H1 (cell line): ENCODE measurements at regions not wholly inside any gene's neighbourhood (a gene's known extent, or its start where the extent isn't known, plus 50 kb on each side); places are given as distances from the start of the nearest gene placed in this dataset.
A peak's percentile ranks its signal among the peaks of the same experiment; 100 is the strongest.

ENCODE experiments used
- CTCF ChIA-PET: fragments of 300-600 bp; sonication (Branson Sonifier 250); formaldehyde crosslinking; loops from one replicate; lab custom pipeline; 2021; ENCODE audit not compliant: partially characterized antibody; lab: Charles Lee
- POLR2A ChIA-PET: fragments of 300-600 bp; sonication (Branson Sonifier 250); formaldehyde crosslinking; loops from one replicate; lab custom pipeline; 2021; ENCODE audit warnings: inconsistent platforms; ENCODE audit not compliant: partially characterized antibody; lab: Charles Lee
- DNase-seq, 2 experiments: peaks; one replicate each; pipeline versions ENCODE4 v3.0.0 to v3.0.0-alpha.2; 2010 to 2022; ENCODE audit warnings: low spot score in 2 of 2, low read depth in 1 of 2, mixed read lengths in 1 of 2
- FAIRE-seq: peaks from 2 replicates; lab custom pipeline; 2011; peaks lifted over from hg19 to GRCh38; lab: Jason Lieb, UNC
- H2AFZ ChIP-seq: 2 replicates; pipeline ENCODE4 v1.8.1; 2012; ENCODE audit warnings: low read length, inconsistent platforms
- H2AK5ac ChIP-seq: 2 replicates; pipeline ENCODE4 v1.6.1; 2013; ENCODE audit warnings: low read depth, low read length
- H2BK120ac ChIP-seq: replicated peaks from 2 replicates; pipeline ENCODE3; 2013; ENCODE audit warnings: low read depth, low read length, inconsistent platforms
- H2BK12ac ChIP-seq: 2 replicates; pipeline ENCODE4 v1.6.1; 2013; ENCODE audit warnings: low read depth, low read length
- H2BK15ac ChIP-seq: 2 replicates; pipeline ENCODE4 v1.6.1; 2013; ENCODE audit warnings: low read length
- H2BK20ac ChIP-seq: 2 replicates; pipeline ENCODE4 v1.6.1; 2013; ENCODE audit warnings: low read length
- H2BK5ac ChIP-seq: 2 replicates; pipeline ENCODE4 v1.6.1; 2013; ENCODE audit warnings: low read depth, low read length
- H3K14ac ChIP-seq: 2 replicates; pipeline ENCODE4 v1.6.1; 2013; ENCODE audit warnings: inconsistent platforms; ENCODE audit not compliant: insufficient read length
- H3K18ac ChIP-seq: 2 replicates; pipeline ENCODE4 v1.6.1; 2013; ENCODE audit warnings: low read length; ENCODE audit errors: extremely low read depth
- H3K23ac ChIP-seq: 2 replicates; pipeline ENCODE4 v1.6.1; 2013; ENCODE audit warnings: inconsistent platforms; ENCODE audit not compliant: insufficient read length
- H3K23me2 ChIP-seq: 2 replicates; pipeline ENCODE4 v1.6.1; 2013; ENCODE audit warnings: low read depth, low read length
- H3K27ac ChIP-seq: 2 replicates; pipeline ENCODE4 v1.6.1; 2011; ENCODE audit warnings: low read depth, low read length, inconsistent platforms
- H3K27me3 ChIP-seq, 4 experiments: replicated peaks in 1 of 4; 1 replicate in 1 of 4; 2 replicates in 3 of 4; pipeline versions ENCODE4 v1.6.1 to v1.8.1; 2011 to 2013; ENCODE audit warnings: low read length in 3 of 4, mild to moderate bottlenecking in 3 of 4, inconsistent platforms in 2 of 4, mixed read lengths in 2 of 4, moderate library complexity in 1 of 4; ENCODE audit not compliant: control insufficient read depth in 3 of 4, insufficient read depth in 3 of 4; ENCODE audit errors: extremely low read depth in 1 of 4
- H3K36me3 ChIP-seq, 4 experiments: 2 replicates each; pipeline versions ENCODE4 v1.6.1 to v1.8.1; 2011 to 2013; ENCODE audit warnings: mild to moderate bottlenecking in 4 of 4, low read length in 3 of 4, moderate library complexity in 2 of 4, control low read depth in 1 of 4, inconsistent platforms in 1 of 4; ENCODE audit not compliant: insufficient read depth in 4 of 4, control insufficient read depth in 2 of 4
- H3K4ac ChIP-seq: replicated peaks from 2 replicates; pipeline ENCODE3; 2013; ENCODE audit warnings: low read length, low read depth, mixed read lengths, inconsistent platforms; ENCODE audit not compliant: insufficient read length
- H3K4me1 ChIP-seq, 4 experiments: replicated peaks in 1 of 4; 1 replicate in 1 of 4; 2 replicates in 3 of 4; pipeline versions ENCODE4 v1.6.1 to v1.8.1; 2011 to 2013; ENCODE audit warnings: low read length in 3 of 4, inconsistent platforms in 2 of 4, mixed read lengths in 1 of 4; ENCODE audit not compliant: insufficient read depth in 4 of 4, control insufficient read depth in 3 of 4
- H3K4me2 ChIP-seq, 2 experiments: 2 replicates each; pipeline versions ENCODE4 v1.6.1 to v1.8.1; 2011 to 2013; ENCODE audit warnings: low read depth in 2 of 2, low read length in 2 of 2, control low read depth in 1 of 2, inconsistent platforms in 1 of 2, mild to moderate bottlenecking in 1 of 2; ENCODE audit not compliant: insufficient read depth in 1 of 2
- H3K4me3 ChIP-seq, 4 experiments: fragments of 200-600, 300-600 bp in 1 of 4; sonication (generic), shearing (Covaris generic), sonication (Bioruptor Twin) in 1 of 4; 2 replicates each; pipeline versions ENCODE4 v1.5.1 to v1.8.1; 2011 to 2016; ENCODE audit warnings: low read length in 4 of 4, low read depth in 3 of 4, control low read depth in 2 of 4, inconsistent platforms in 2 of 4, mild to moderate bottlenecking in 2 of 4, mixed read lengths in 1 of 4, moderate library complexity in 1 of 4; ENCODE audit not compliant: insufficient read depth in 2 of 4; ENCODE audit errors: extremely low read depth in 1 of 4
- H3K56ac ChIP-seq: replicated peaks from 2 replicates; pipeline ENCODE3; 2013; ENCODE audit warnings: low read depth, mild to moderate bottlenecking, mixed read lengths, low read length, inconsistent platforms; ENCODE audit not compliant: insufficient read length
- H3K79me1 ChIP-seq: 2 replicates; pipeline ENCODE4 v1.6.1; 2013; ENCODE audit warnings: low read depth, low read length, control low read depth
- H3K79me2 ChIP-seq, 2 experiments: 2 replicates each; pipeline versions ENCODE4 v1.6.1 to v1.8.1; 2012 to 2013; ENCODE audit warnings: low read length in 2 of 2, mild to moderate bottlenecking in 2 of 2, inconsistent platforms in 1 of 2; ENCODE audit not compliant: insufficient read depth in 2 of 2, control insufficient read depth in 1 of 2
- H3K9ac ChIP-seq, 4 experiments: replicated peaks in 1 of 4; 1 replicate in 1 of 4; 2 replicates in 3 of 4; pipeline versions ENCODE4 v1.6.1 to v1.8.1; 2011 to 2013; ENCODE audit warnings: low read depth in 3 of 4, low read length in 3 of 4, control low read depth in 2 of 4, mild to moderate bottlenecking in 2 of 4, moderate library complexity in 2 of 4, inconsistent platforms in 1 of 4; ENCODE audit errors: extremely low read depth in 1 of 4
- H3K9me3 ChIP-seq, 2 experiments: 2 replicates each; pipeline versions ENCODE4 v1.6.1 to v1.8.1; 2012 to 2013; ENCODE audit warnings: mild to moderate bottlenecking in 2 of 2, moderate library complexity in 2 of 2, control low read depth in 1 of 2, inconsistent platforms in 1 of 2, low read depth in 1 of 2, low read length in 1 of 2, mixed read lengths in 1 of 2; ENCODE audit not compliant: insufficient read depth in 2 of 2
- H4K20me1 ChIP-seq, 2 experiments: replicated peaks in 1 of 2; 2 replicates each; pipeline versions ENCODE3 to v1.8.1; 2011 to 2013; ENCODE audit warnings: inconsistent platforms in 2 of 2, low read length in 2 of 2, mild to moderate bottlenecking in 1 of 2; ENCODE audit not compliant: insufficient read depth in 2 of 2, control insufficient read depth in 1 of 2
- H4K5ac ChIP-seq: 2 replicates; pipeline ENCODE4 v1.6.1; 2013; ENCODE audit warnings: low read length, low read depth, mixed read lengths, inconsistent platforms; ENCODE audit not compliant: insufficient read length
- H4K8ac ChIP-seq: 2 replicates; pipeline ENCODE4 v1.8.0; 2013; ENCODE audit warnings: mild to moderate bottlenecking, moderate library complexity, low read length, inconsistent platforms; ENCODE audit not compliant: insufficient read depth; ENCODE audit errors: extremely low read depth
- H4K91ac ChIP-seq: replicated peaks from 2 replicates; pipeline ENCODE3; 2013; ENCODE audit warnings: low read length, mixed read lengths, inconsistent platforms; ENCODE audit not compliant: insufficient read length
- ATF3 ChIP-seq: IDR thresholded peaks from 2 replicates; pipeline ENCODE4 v1.6.1; 2011; ENCODE audit warnings: low read depth, mild to moderate bottlenecking, low read length; ENCODE audit not compliant: insufficient read depth
- CBX5 ChIP-seq: fragments of 300-800, 300-1000 bp; sonication (generic); IDR thresholded peaks from 2 replicates; pipeline ENCODE4 v1.7.1; 2016; ENCODE audit warnings: antibody characterized with exemption, low read length, low read depth
- CEBPB ChIP-seq: IDR thresholded peaks from 2 replicates; pipeline ENCODE4 v1.6.1; 2012; ENCODE audit warnings: low read depth, low read length
- CTBP2 ChIP-seq: IDR thresholded peaks from 2 replicates; pipeline ENCODE4 v1.7.0; 2011; ENCODE audit warnings: borderline replicate concordance, mild to moderate bottlenecking, moderate library complexity, mixed read lengths, low read length; ENCODE audit not compliant: insufficient read depth, insufficient read length
- EGR1 ChIP-seq: IDR thresholded peaks from 2 replicates; pipeline ENCODE4 v1.6.1; 2011; ENCODE audit warnings: low read depth, low read length, borderline replicate concordance
- FOSL1 ChIP-seq: IDR thresholded peaks from 2 replicates; pipeline ENCODE4 v1.6.1; 2011; ENCODE audit warnings: mild to moderate bottlenecking, low read depth, low read length, moderate library complexity; ENCODE audit not compliant: insufficient read depth
- JUND ChIP-seq: IDR thresholded peaks from 2 replicates; pipeline ENCODE4 v1.6.1; 2011; ENCODE audit warnings: mild to moderate bottlenecking, improper control_type of control experiment, low read length
- KDM1A ChIP-seq: fragments of 200-600, 300-600 bp; sonication (generic); IDR thresholded peaks from 2 replicates; pipeline ENCODE4 v1.7.1; 2016; ENCODE audit warnings: mild to moderate bottlenecking, low read length, borderline replicate concordance
- POLR2A ChIP-seq, 2 experiments: IDR thresholded peaks; 1 replicate in 1 of 2; 2 replicates in 1 of 2; pipeline ENCODE4 v1.6.1; 2011; ENCODE audit warnings: low read depth in 2 of 2, low read length in 2 of 2, mild to moderate bottlenecking in 2 of 2; ENCODE audit errors: control extremely low read depth in 1 of 2
- POU5F1 ChIP-seq: IDR thresholded peaks from 2 replicates; pipeline ENCODE4 v1.6.1; 2011; ENCODE audit warnings: low read depth, mild to moderate bottlenecking, low read length, moderate library complexity
- RAD21 ChIP-seq, 2 experiments: IDR thresholded peaks in 1 of 2; conservative IDR thresholded peaks in 1 of 2; 2 replicates each; pipeline ENCODE4 v1.6.1; 2011; ENCODE audit warnings: low read depth in 2 of 2, low read length in 2 of 2, improper control_type of control experiment in 1 of 2, inconsistent platforms in 1 of 2, mild to moderate bottlenecking in 1 of 2, moderate library complexity in 1 of 2
- SP2 ChIP-seq: IDR thresholded peaks from 2 replicates; pipeline ENCODE4 v1.6.1; 2012; ENCODE audit warnings: mild to moderate bottlenecking, low read length, inconsistent platforms
- SRF ChIP-seq: IDR thresholded peaks from 2 replicates; pipeline ENCODE4 v1.6.1; 2011; ENCODE audit warnings: mild to moderate bottlenecking, low read depth, low read length, moderate library complexity
- TAF1 ChIP-seq: IDR thresholded peaks from 2 replicates; pipeline ENCODE4 v1.6.1; 2011; ENCODE audit warnings: mild to moderate bottlenecking, low read depth, low read length
- TBP ChIP-seq: IDR thresholded peaks from 2 replicates; pipeline ENCODE4 v1.6.1; 2011; ENCODE audit warnings: low read depth, low read length, improper control_type of control experiment
- WGBS, 2 experiments: shearing (Covaris generic) in 1 of 2; methylation state at CpG; one replicate each; pipeline versions ENCODE4 v1.1.6 to v1.1.7; 2013 to 2015; ENCODE audit warnings: low lambda C conversion rate in 2 of 2, mixed read lengths in 2 of 2, inconsistent platforms in 1 of 2, low coverage in 1 of 2, missing lambda C conversion rate in 1 of 2; ENCODE audit not compliant: insufficient replicate concordance in 2 of 2, insufficient coverage in 1 of 2, insufficient read length in 1 of 2; ENCODE audit errors: extremely low coverage in 1 of 2, missing lambda C conversion rate in 1 of 2; 5-methylcytosine and 5-hydroxymethylcytosine counted together

GRCh38 chr15:37252530-37252929, 152.2 kb upstream of the MEIS2 start:
- Histone ChIP-seq H4K8ac (no peak overlapping the region), H2AK5ac (no peak overlapping the region), H2BK5ac (no peak overlapping the region), H3K14ac (no peak overlapping the region), H2BK120ac (no peak overlapping the region), H3K18ac (no peak overlapping the region), H4K91ac (no peak overlapping the region), H3K4me2 (no peak overlapping the region), H3K23me2 (no peaks in the 10 kb centered on the region), H3K4me1 (no peaks in the 10 kb centered on the region), H4K5ac (no peak overlapping the region), H3K9ac (no peak overlapping the region), H2BK20ac (no peak overlapping the region), H4K20me1 (no peaks in the 10 kb centered on the region), H3K36me3 (no peaks in the 10 kb centered on the region), H3K27me3 (no peaks in the 10 kb centered on the region), H3K4ac (no peak overlapping the region), H3K79me2 (no peaks in the 10 kb centered on the region), H2BK12ac (no peak overlapping the region), H2BK15ac (no peak overlapping the region), H3K23ac (no peak overlapping the region), H2AFZ (peak overlapping the region; percentile 18; the same call in 1 of the 2 replicates), H3K9me3 (no peaks in the 10 kb centered on the region), H3K56ac (no peak overlapping the region), H3K4me3 (no peak overlapping the region), H3K27ac (no peak overlapping the region), H3K79me1 (no peaks in the 10 kb centered on the region)
- ChIA-PET CTCF (interaction anchor here (1.2 kb wide), 1 partner anchor 410 kb away, joined by 3 read pairs; no protein-coding TSS in a partner anchor), POLR2A (no interaction called here)
- TF ChIP-seq RAD21 (IDR thresholded peaks at IDR 0.05 in 1 of 2, conservative IDR thresholded peaks at IDR 0.05 in 1 of 2; ENCODE audit: low read depth in 2 of 2, low read length in 2 of 2): no peak
- no peak for TF ChIP-seq POLR2A (IDR thresholded peaks at IDR 0.05; ENCODE audit: control extremely low read depth in 1 of 2, low read depth in 2 of 2, low read length in 2 of 2)
- no peak for TF ChIP-seq POU5F1
- TF ChIP-seq FOSL1: no peak
- no peak for TF ChIP-seq SRF
- TF ChIP-seq ATF3: no peak
- no peak for TF ChIP-seq TBP
- no peak for TF ChIP-seq SP2
- no peak for TF ChIP-seq CBX5
- TF ChIP-seq CEBPB: no peak
- no peak for TF ChIP-seq JUND
- TF ChIP-seq KDM1A: no peak
- TF ChIP-seq EGR1: no peak
- no peak for TF ChIP-seq TAF1
- TF ChIP-seq CTBP2: no peak
- DNase-seq: no peak
- WGBS, 2 experiments: 85% methylated on average over 3 of the region's 3 CpGs; no CpG with 5 or more reads in 1 of the 2 experiments
- no peak for FAIRE-seq
